HG02588 (cell line): ENCODE measurements at regions not wholly inside any gene's neighbourhood (a gene's known extent, or its start where the extent isn't known, plus 50 kb on each side); places are given as distances from the start of the nearest gene placed in this dataset.
"Not testable (repeated sequence)": the region's sequence is repeated elsewhere in the genome, so short reads cannot be mapped to it uniquely, and the experiment has no call there.

ENCODE experiments used
- ATAC-seq: cut with Tn5 transposase; IDR thresholded peaks from one replicate; pipeline ENCODE4 v1.9.1; 2021; ENCODE audit warnings: mild to moderate bottlenecking, moderate library complexity; ENCODE audit not compliant: unreplicated experiment

DNA sequence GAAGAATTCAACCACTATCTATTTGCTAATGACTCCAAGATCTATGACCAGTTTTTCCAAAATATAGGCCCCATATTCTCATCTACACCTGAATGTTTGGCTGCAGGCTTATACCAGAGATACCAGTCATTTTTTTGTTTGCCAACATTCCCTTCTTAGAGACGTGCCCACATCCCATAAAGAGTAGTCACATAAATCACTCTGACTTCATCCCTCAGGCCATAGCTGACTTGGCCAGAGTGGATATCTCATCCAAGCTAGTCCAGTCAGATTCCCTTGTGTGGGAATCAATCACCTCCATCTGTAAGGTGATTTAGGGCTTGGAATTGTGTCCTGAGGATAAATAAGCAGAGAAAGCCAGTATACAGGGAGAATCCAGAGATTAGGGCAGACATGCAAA lies 124.3 kb upstream of the SLC24A2 start:
- ATAC-seq: no peak

DNA sequence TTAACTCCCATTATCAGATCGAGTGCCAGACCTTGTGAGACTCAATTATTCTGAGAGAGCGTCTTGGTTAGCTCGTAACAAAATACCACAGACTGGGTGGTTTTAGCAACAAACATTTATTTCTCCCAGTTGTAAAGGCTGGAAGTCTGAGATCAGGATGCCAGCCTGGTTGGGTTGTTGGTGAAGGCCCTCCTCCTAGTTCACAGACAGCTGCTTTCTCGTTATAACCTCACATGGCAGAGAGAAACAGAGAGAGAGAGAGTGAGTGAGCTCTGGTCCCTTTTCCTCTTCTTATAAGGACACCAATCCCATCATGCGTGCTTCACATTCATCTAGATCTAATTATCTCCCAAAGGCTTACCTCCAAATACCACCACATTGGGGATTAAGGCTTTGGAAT lies 114.2 kb upstream of the SLC24A2 start:
- ATAC-seq: no peak

DNA sequence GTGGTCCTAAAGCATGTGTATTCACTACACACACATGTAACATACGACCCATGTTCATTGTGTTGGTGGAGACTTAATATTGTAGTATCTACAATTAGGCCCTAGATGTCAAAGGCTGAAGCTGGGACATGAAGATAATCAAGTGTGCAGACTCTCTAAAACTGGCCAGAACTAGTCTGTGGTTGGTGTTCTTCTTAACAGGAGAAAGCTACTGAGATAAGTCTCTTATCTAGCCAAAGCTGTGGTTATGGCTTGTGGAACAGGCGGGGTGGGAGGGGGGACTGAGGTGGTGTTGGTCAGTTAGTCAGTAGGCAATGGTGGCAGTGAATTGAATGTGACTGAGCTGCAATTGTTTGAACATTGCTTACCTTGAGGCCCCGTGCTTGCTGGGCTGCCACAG lies 112.7 kb upstream of the SLC24A2 start:
- ATAC-seq: no peak

DNA sequence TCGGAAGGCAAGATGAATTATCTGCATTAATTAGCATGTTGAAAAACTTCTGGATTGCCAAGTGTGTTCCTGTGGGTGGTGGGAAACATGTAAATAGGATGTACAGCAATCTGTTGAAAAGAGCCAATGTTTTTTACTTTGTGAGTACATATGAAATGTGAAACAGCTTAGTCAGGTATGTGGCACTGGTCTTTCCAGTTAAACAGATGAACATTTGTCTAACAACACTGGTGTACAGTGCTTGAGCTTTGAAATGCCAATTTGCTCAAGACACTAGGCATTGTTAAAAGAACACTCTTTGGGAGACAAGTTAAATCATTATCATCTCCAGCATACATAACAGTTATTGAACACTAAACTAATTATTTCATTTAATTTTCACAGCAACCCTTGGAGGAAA lies 107.3 kb upstream of the SLC24A2 start:
- no peak for ATAC-seq

DNA sequence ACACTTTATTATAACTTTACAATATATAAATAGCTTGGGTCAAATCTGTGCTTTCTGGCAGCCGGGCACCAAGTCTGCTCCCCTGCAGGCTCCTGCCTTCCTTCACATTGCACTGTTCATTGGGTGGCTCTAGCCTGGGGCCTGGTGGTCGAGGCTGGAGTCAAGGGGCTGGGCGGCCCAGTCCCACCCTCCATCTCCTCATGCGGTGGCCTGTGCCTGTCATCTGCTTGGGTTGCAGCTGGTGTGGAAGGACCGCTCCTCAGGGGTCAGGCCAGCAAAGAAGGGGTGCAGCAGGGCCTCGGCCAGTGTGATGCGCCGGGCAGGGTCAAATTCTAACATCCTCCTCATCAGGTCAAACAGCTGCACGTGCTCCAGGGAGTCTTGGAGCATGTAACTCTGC lies 106.7 kb upstream of the SLC24A2 start:
- ATAC-seq: not testable (repeated sequence)

DNA sequence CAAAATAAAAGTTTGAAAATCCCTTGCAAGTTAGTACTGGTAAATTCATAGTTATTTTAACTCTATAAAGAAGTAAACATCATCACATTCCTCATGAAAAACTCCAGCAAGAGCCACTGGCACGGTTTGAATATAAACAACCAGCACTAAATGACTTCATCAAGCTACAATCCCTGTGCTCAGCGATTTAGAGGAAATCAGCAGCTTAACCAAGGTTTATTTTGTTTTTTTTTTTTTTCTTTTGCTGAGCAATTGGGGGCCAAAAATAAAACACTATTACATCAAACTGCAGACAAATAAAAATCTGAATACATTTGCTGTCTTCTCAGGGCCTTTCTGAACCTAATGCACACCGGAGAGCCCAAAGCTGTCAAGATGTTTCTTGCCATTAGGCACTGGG lies 106.2 kb upstream of the SLC24A2 start:
- no peak for ATAC-seq

DNA sequence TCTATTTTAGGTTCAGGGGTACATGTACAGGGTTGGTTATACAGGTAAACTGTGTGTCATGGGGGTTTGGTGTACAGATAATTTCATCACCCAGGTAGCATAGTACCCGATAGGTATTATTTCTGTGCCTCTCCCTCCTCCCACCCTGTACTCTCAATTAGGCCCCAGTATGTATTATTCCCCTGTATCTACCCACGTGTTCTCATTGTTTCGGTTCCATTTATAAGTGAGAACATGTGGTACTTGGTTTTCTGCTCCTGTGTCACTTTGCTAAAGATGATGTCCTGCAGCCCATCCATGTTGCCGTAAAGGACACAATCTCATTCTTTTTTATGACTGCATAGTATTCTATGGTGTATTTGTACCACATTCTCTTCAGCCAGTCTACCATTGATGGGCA lies 96.8 kb upstream of the SLC24A2 start:
- ATAC-seq: no peak

DNA sequence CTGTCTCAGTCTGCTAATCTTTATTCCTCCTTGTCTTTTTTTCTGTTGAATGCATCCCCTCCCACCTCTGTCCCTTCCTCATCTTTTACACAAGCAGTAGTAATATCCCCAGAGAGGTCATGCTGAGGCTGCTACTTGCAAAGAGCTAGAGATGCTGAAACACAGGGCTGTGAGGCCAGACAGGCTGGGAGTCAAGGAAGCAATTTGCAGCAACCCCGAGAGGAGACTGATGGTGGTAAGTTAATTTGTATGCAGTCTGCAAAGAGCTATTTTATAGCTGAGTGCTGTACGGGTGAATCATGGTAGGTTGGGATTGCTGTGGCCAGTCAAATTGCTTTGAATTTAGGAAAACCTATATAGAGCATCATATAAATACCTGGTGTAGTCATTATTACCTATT lies 90.2 kb upstream of the SLC24A2 start:
- ATAC-seq: no peak

DNA sequence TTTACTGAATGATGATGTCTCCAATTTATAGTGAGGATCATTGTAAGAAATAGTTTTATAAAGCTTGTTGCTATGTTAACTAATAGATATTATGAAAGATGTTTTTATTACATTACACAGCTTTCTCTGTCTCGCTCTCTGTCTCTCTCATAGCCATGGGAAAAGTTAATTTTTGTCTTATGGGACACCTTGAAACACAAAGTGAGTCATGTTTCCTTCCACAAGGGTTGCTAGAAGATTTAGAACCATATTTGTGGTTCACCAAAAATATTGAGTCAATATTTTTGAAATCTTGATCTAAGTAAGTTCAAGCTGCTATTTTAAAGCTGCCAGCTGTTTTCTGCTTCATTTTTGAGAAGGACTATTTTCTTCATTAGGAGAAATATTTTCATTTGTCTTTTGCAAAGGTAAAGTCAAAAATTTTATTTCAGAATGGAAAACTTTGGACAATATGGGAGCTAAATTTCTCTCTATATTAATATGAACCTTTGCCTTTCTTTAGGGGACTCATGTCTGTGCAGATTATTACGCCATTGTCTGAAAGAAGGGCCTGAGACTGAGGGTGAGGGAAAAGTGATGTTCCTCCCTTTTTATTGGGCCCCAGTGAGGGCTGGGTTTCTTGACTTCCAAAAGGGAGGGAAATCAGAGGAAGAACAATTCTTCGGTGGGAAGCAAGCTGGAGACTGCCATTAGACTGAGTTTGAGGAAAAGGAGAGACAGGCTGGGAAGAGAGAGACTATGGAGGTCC lies 87.9 kb upstream of the SLC24A2 start:
- ATAC-seq: no peak

DNA sequence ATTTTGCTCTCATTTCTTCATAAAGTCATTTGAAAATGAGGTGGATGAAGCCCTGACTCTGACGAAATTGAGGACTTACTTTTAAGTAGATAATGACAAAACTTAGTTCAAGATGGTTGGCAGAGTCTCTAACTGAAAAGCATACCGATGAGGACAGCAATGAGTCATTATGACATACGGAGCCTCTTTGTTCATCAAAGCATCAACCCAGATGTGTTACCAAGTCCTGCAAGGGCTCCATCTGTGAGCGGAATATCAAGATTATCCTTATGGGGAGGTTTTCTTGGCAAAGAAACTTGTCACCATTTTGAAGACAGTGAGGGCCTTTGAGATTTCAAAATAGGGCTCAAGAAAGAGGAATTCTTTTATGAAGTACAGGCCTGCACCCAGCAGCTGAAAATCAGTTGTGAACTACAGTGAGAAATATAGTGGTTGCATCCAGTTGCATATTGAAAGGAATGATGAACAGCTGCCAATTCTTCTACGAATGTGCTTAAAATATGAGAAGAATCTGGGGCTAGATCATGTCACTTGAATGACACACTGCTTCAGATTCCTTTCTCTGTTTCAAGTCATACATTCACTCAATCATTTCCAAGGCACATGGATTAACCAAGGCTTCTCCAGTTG lies 86.6 kb upstream of the SLC24A2 start:
- ATAC-seq: no peak

DNA sequence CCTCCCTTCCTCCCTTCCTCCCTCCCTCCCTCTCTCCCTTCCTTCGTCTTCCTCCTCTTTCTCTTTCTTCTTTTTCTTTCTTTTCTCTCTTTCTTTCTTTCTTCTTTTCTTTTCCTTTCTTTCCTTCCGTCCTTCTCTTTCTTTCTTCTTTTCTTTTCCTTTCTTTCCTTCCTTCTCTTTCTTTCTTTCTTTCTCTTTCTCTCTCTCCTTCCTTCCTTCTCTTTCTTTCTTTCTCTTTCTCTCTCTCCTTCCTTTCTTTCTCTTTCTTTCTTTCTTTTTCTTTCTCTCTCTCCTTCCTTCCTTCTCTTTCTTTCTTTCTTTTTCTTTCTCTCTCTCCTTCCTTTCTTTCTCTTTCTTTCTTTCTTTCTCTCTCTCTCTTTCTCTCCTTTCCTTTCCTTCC lies 84.4 kb upstream of the SLC24A2 start:
- not testable (repeated sequence) for ATAC-seq

DNA sequence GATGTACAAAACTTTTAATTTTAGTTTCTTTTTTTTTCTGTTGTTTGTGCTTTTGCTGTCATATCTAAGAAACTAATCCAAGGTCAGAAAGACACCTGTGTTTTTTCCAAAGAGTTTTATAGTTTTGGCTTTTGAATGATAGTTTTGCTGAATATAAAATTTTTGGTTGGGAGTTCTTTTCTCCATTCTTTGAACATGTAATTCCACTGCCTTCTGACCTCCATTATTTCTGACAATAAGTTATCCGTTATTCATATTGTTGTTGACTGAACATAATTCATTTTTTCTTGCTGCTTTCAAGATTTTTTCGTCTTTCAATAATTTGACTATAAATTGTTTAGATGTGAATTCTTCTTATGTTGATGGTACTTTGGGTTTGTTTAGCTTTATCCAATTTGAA lies 82.2 kb upstream of the SLC24A2 start:
- ATAC-seq: no peak

DNA sequence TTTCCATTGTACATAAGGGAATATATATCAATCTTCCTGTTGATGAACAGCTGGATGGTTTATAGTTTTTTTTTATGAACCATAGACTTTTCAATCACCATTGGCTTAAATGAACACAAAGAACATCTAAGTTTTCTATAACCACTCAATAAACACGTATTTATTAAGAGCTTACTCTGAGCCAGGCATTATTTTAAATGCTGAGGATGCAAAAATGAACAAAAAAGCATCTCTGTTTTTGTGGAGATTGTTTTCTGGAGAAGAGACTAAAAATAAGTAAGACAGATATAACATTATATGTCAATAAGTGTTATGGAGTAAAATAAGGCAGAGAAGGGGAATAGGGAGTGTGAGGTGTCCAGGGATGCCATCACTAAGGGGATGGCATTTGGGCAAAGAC lies 52.1 kb upstream of the SLC24A2 start:
- no peak for ATAC-seq
